GM23248 (cell line): ENCODE measurements at regions not wholly inside any gene's neighbourhood (a gene's known extent, or its start where the extent isn't known, plus 50 kb on each side); places are given as distances from the start of the nearest gene placed in this dataset.

Experiments
- DNase-seq: peaks from one replicate; pipeline ENCODE4 v3.0.0-alpha.2; 2015
- H2AFZ ChIP-seq: fragments of 200-600 bp; sonication (generic); 2 replicates; pipeline ENCODE4 v1.6.1; 2016; ENCODE audit warnings: antibody characterized with exemption
- H3F3A ChIP-seq: fragments of 200-600 bp; sonication (generic); 2 replicates; pipeline ENCODE4 v1.6.1; 2016; ENCODE audit warnings: mild to moderate bottlenecking, antibody characterized with exemption, mixed run types; ENCODE audit not compliant: insufficient read depth
- H3K27ac ChIP-seq: fragments of 200-600 bp; sonication (generic); 2 replicates; pipeline ENCODE4 v1.5.1; 2016; ENCODE audit warnings: mild to moderate bottlenecking
- H3K27me3 ChIP-seq: fragments of 200-600 bp; sonication (generic); replicated peaks from 2 replicates; pipeline ENCODE4 v1.6.1; 2016; ENCODE audit warnings: mild to moderate bottlenecking; ENCODE audit not compliant: insufficient read depth
- H3K36me3 ChIP-seq: fragments of 200-600 bp; sonication (generic); 2 replicates; pipeline ENCODE4 v1.6.1; 2016; ENCODE audit warnings: low read depth, mild to moderate bottlenecking
- H3K4me1 ChIP-seq: fragments of 200-600 bp; sonication (generic); 2 replicates; pipeline ENCODE4 v1.6.1; 2016; ENCODE audit warnings: mild to moderate bottlenecking; ENCODE audit not compliant: insufficient read depth
- H3K4me2 ChIP-seq: fragments of 200-600 bp; sonication (generic); one replicate; pipeline ENCODE4 v1.6.1; 2016; ENCODE audit warnings: mild to moderate bottlenecking; ENCODE audit not compliant: unreplicated experiment
- H3K4me3 ChIP-seq: fragments of 200-600 bp; sonication (generic); 2 replicates; pipeline ENCODE4 v1.5.1; 2016; ENCODE audit warnings: mild to moderate bottlenecking
- H3K79me2 ChIP-seq: fragments of 200-600 bp; sonication (generic); 2 replicates; pipeline ENCODE4 v1.6.1; 2016; ENCODE audit warnings: mild to moderate bottlenecking; ENCODE audit not compliant: insufficient read depth
- H3K9ac ChIP-seq: fragments of 200-600 bp; sonication (generic); 2 replicates; pipeline ENCODE4 v1.6.1; 2016; ENCODE audit warnings: mild to moderate bottlenecking
- H3K9me2 ChIP-seq: fragments of 200-600 bp; sonication (generic); 2 replicates; pipeline ENCODE4 v1.6.1; 2016; ENCODE audit warnings: mixed run types, mild to moderate bottlenecking, moderate library complexity; ENCODE audit not compliant: insufficient read depth
- H3K9me3 ChIP-seq: fragments of 200-600 bp; sonication (generic); one replicate; pipeline ENCODE4 v1.6.1; 2017; ENCODE audit warnings: low read depth
- H4K20me1 ChIP-seq: fragments of 200-600 bp; sonication (generic); 2 replicates; pipeline ENCODE4 v1.6.0; 2016; ENCODE audit not compliant: insufficient read depth
- EZH2 ChIP-seq: fragments of 200-600 bp; sonication (generic); IDR thresholded peaks from 2 replicates; pipeline ENCODE4 v1.6.1; 2018; ENCODE audit warnings: antibody characterized with exemption, mild to moderate bottlenecking; ENCODE audit not compliant: insufficient read depth, poor library complexity, severe bottlenecking
- EZH2phosphoT487 ChIP-seq: fragments of 200-600 bp; sonication (generic); IDR thresholded peaks from 2 replicates; pipeline ENCODE4 v1.6.1; 2018; ENCODE audit warnings: antibody characterized with exemption, moderate library complexity, mild to moderate bottlenecking, low read depth; ENCODE audit not compliant: insufficient read depth
- WGBS, 2 experiments: methylation state at CpG; one replicate each; pipeline ENCODE4 v1.1.6; 2015 to 2017; ENCODE audit warnings: low lambda C conversion rate in 2 of 2, low coverage in 1 of 2; ENCODE audit errors: missing lambda C conversion rate in 2 of 2; 5-methylcytosine and 5-hydroxymethylcytosine counted together
- in situ Hi-C: fragments of 300-500 bp; cut with MboI; formaldehyde crosslinking; loops from 2 replicates; pipeline ENCODE4 v1.15.0; 2020

- no peak for DNase-seq
- peaks cover 13% of the 10 kb centered on the region for H3K4me1 ChIP-seq
- no peaks in the 10 kb centered on the region for H3K36me3 ChIP-seq
- TF ChIP-seq EZH2 = no peak
- TF ChIP-seq EZH2phosphoT487 = no peak
- H3K9me2 ChIP-seq = no peaks in the 10 kb centered on the region
- H3K9me3 ChIP-seq = no peaks in the 10 kb centered on the region
- H3K79me2 ChIP-seq = no peaks in the 10 kb centered on the region
- WGBS, 2 experiments = 90% methylated on average over 5 of the region's 5 CpGs
- H3K27ac ChIP-seq = no peak overlapping the region
- in situ Hi-C loops = no loop called here
- peaks cover 10% of the 10 kb centered on the region; the same call in 1 of the 2 replicates for H3F3A ChIP-seq
- no peak overlapping the region for H3K4me2 ChIP-seq
- no peak overlapping the region for H2AFZ ChIP-seq
- no peaks in the 10 kb centered on the region for H3K27me3 ChIP-seq
- H3K4me3 ChIP-seq = no peak overlapping the region
- H4K20me1 ChIP-seq = no peaks in the 10 kb centered on the region
- no peak overlapping the region for H3K9ac ChIP-seq
Observed at GRCh38 chr18:75624869-75625268, 197.4 kb upstream of the SMIM21 start.

- DNase-seq = no peak
- H3K27ac ChIP-seq = no peak overlapping the region
- in situ Hi-C loops = no loop called here
- no peak overlapping the region for H3K4me3 ChIP-seq
- H3K27me3 ChIP-seq = no peaks in the 10 kb centered on the region
- H3K9me3 ChIP-seq = no peaks in the 10 kb centered on the region
- H3K4me2 ChIP-seq = no peak overlapping the region
- no peak for TF ChIP-seq EZH2phosphoT487
- TF ChIP-seq EZH2 = no peak
- peaks cover 13% of the 10 kb centered on the region for H3K4me1 ChIP-seq
- H3F3A ChIP-seq = peaks cover 10% of the 10 kb centered on the region; the same call in 1 of the 2 replicates
- H3K79me2 ChIP-seq = no peaks in the 10 kb centered on the region
- H2AFZ ChIP-seq = no peak overlapping the region
- H4K20me1 ChIP-seq = no peaks in the 10 kb centered on the region
- H3K36me3 ChIP-seq = no peaks in the 10 kb centered on the region
- no peaks in the 10 kb centered on the region for H3K9me2 ChIP-seq
- H3K9ac ChIP-seq = no peak overlapping the region
- WGBS, 2 experiments = 88 to 90% methylated on average over 14 of the region's 14 CpGs
Observed at GRCh38 chr18:75621818-75622217, 194.3 kb upstream of the SMIM21 start.

- no peaks in the 10 kb centered on the region for H3K27me3 ChIP-seq
- H3K9ac ChIP-seq = no peak overlapping the region
- H3K27ac ChIP-seq = no peak overlapping the region
- TF ChIP-seq EZH2phosphoT487 (no peak), EZH2 (no peak)
- H3K4me3 ChIP-seq = no peak overlapping the region
- H3K4me2 ChIP-seq = no peak overlapping the region
- in situ Hi-C loops = no loop called here
- DNase-seq = no peak
- no peaks in the 10 kb centered on the region for H4K20me1 ChIP-seq
- no peaks in the 10 kb centered on the region for H3K36me3 ChIP-seq
- H3K9me2 ChIP-seq = no peaks in the 10 kb centered on the region
- H3F3A ChIP-seq = no peaks in the 10 kb centered on the region
- no peaks in the 10 kb centered on the region for H3K9me3 ChIP-seq
- H3K4me1 ChIP-seq = no peaks in the 10 kb centered on the region
- H2AFZ ChIP-seq = no peak overlapping the region
- no peaks in the 10 kb centered on the region for H3K79me2 ChIP-seq
- WGBS, 2 experiments = 69 to 75% methylated on average over 4 of the region's 4 CpGs
Observed at GRCh38 chr18:75618146-75618545, 190.6 kb upstream of the SMIM21 start.

- no peak overlapping the region for H3K4me2 ChIP-seq
- H3K9me2 ChIP-seq = no peaks in the 10 kb centered on the region
- peaks cover 9% of the 10 kb centered on the region; the same call in 1 of the 2 replicates for H3K27me3 ChIP-seq
- H3K4me1 ChIP-seq = no peaks in the 10 kb centered on the region
- H3K27ac ChIP-seq = no peak overlapping the region
- H3K79me2 ChIP-seq = no peaks in the 10 kb centered on the region
- H2AFZ ChIP-seq = no peak overlapping the region
- H3K36me3 ChIP-seq = no peaks in the 10 kb centered on the region
- TF ChIP-seq EZH2 = no peak
- no peak for TF ChIP-seq EZH2phosphoT487
- H4K20me1 ChIP-seq = no peaks in the 10 kb centered on the region
- no peaks in the 10 kb centered on the region for H3K9me3 ChIP-seq
- no peak overlapping the region for H3K4me3 ChIP-seq
- in situ Hi-C loops = no loop called here
- DNase-seq = no peak
- 9 to 13% methylated on average over 5 of the region's 5 CpGs for WGBS, 2 experiments
- H3K9ac ChIP-seq = no peak overlapping the region
- H3F3A ChIP-seq = no peaks in the 10 kb centered on the region
Observed at GRCh38 chr18:75612456-75612855, 185.0 kb upstream of the SMIM21 start.

- no peaks in the 10 kb centered on the region for H3K36me3 ChIP-seq
- no peak overlapping the region for H3K9ac ChIP-seq
- peaks cover 9% of the 10 kb centered on the region; the same call in 1 of the 2 replicates for H3K27me3 ChIP-seq
- H3F3A ChIP-seq = no peaks in the 10 kb centered on the region
- DNase-seq = no peak
- H2AFZ ChIP-seq = no peak overlapping the region
- no peak overlapping the region for H3K27ac ChIP-seq
- 33 to 38% methylated on average over 2 of the region's 2 CpGs for WGBS, 2 experiments
- H3K4me3 ChIP-seq = no peak overlapping the region
- H3K4me2 ChIP-seq = no peak overlapping the region
- no peaks in the 10 kb centered on the region for H3K79me2 ChIP-seq
- in situ Hi-C loops = no loop called here
- no peaks in the 10 kb centered on the region for H4K20me1 ChIP-seq
- no peaks in the 10 kb centered on the region for H3K9me2 ChIP-seq
- TF ChIP-seq EZH2 = no peak
- no peak for TF ChIP-seq EZH2phosphoT487
- no peaks in the 10 kb centered on the region for H3K4me1 ChIP-seq
- H3K9me3 ChIP-seq = no peaks in the 10 kb centered on the region
Observed at GRCh38 chr18:75607701-75608100, 180.2 kb upstream of the SMIM21 start.
